Lung (tissue), 11 donors: ENCODE measurements at regions not wholly inside any gene's neighbourhood (a gene's known extent, or its start where the extent isn't known, plus 50 kb on each side); places are given as distances from the start of the nearest gene placed in this dataset.
A peak's percentile ranks its signal among the peaks of the same experiment; 100 is the strongest.

Experiments used
- ATAC-seq: fragments of 200-7000 bp; cut with Tn5 transposase; one replicate; pipeline ENCODE4 v1.9.1; 2020; ENCODE audit warnings: moderate number of reproducible peaks; ENCODE audit not compliant: insufficient read depth, low FRiP score
- DNase-seq, 3 donors: peaks; one replicate each; pipeline ENCODE4 v3.0.0-alpha.2; 2013 to 2017
- H3K27ac ChIP-seq, 2 donors: one replicate each; pipeline ENCODE4 v1.5.1; 2013; ENCODE audit warnings: mild to moderate bottlenecking in 2 of 2, moderate library complexity in 2 of 2, control low read depth in 1 of 2, inconsistent platforms in 1 of 2, low read depth in 1 of 2, low read length in 1 of 2
- H3K27me3 ChIP-seq, 3 donors: one replicate each; pipeline ENCODE4 v1.5.1; 2013; ENCODE audit warnings: low read length in 2 of 3; ENCODE audit not compliant: control insufficient read depth in 3 of 3, insufficient read depth in 3 of 3
- H3K36me3 ChIP-seq, 4 donors: one replicate each; pipeline ENCODE4 v1.5.1; 2013; ENCODE audit warnings: low read length in 4 of 4, mild to moderate bottlenecking in 1 of 4, moderate library complexity in 1 of 4; ENCODE audit not compliant: control insufficient read depth in 4 of 4, insufficient read depth in 4 of 4
- H3K4me1 ChIP-seq, 5 donors: one replicate each; pipeline ENCODE4 v1.5.1; 2013; ENCODE audit warnings: low read length in 5 of 5, mild to moderate bottlenecking in 2 of 5, moderate library complexity in 1 of 5; ENCODE audit not compliant: control insufficient read depth in 5 of 5, insufficient read depth in 5 of 5
- H3K4me3 ChIP-seq: one replicate; pipeline ENCODE4 v1.5.1; 2013; ENCODE audit warnings: mild to moderate bottlenecking, control low read depth, moderate library complexity
- H3K9ac ChIP-seq, 2 donors: one replicate each; pipeline ENCODE4 v1.5.1; 2013; ENCODE audit warnings: low read length in 2 of 2, control low read depth in 1 of 2; ENCODE audit not compliant: insufficient read depth in 1 of 2
- H3K9me3 ChIP-seq, 4 donors: one replicate each; pipeline ENCODE4 v1.5.1; 2013; ENCODE audit warnings: low read length in 3 of 4, mild to moderate bottlenecking in 1 of 4, moderate library complexity in 1 of 4; ENCODE audit not compliant: control insufficient read depth in 4 of 4, insufficient read depth in 3 of 4
- CTCF ChIP-seq: IDR thresholded peaks from 2 replicates; pipeline ENCODE4 v1.5.1; 2012; ENCODE audit warnings: mild to moderate bottlenecking; ENCODE audit errors: control extremely low read depth, extremely low read depth
- WGBS, 2 donors: extraction: QIAGEN DNeasy Blood & Tissue Kit; methylation state at CpG; one replicate each; pipeline ENCODE4 v1.1.7; 2013; 5-methylcytosine and 5-hydroxymethylcytosine counted together
- donor health status: control.
- donor health status: control.
- donor health status: Bipolar disorder and iron deficiency.
- donor health status: healthy.
- donor health status: DM: yes; HTN: yes; CAD: no.

- no peak overlapping the region for H3K4me3 ChIP-seq
- no peak overlapping the region for H3K27ac ChIP-seq
- no peak for ATAC-seq
- no peaks in the 10 kb centered on the region for H3K27me3 ChIP-seq
- peak in 1 of 3 donors; percentile 35 for DNase-seq
- peaks cover 0 to 3% (median 0%) of the 10 kb centered on the region in 5 donors for H3K4me1 ChIP-seq
- no peak for TF ChIP-seq CTCF
- 77 to 91% methylated on average over 7 of the region's 7 CpGs for WGBS, 2 donors
- H3K36me3 ChIP-seq: no peaks in the 10 kb centered on the region
- no peak overlapping the region for H3K9ac ChIP-seq
- H3K9me3 ChIP-seq: peaks cover 0 to 4% (median 3%) of the 10 kb centered on the region in 4 donors
Measured at GRCh38 chr3:193928354-193929209, 207.4 kb upstream of the HES1 start.

- Histone ChIP-seq H3K27ac (no peak overlapping the region), H3K27me3 (no peaks in the 10 kb centered on the region), H3K9me3 (peaks cover 0 to 2% (median 0%) of the 10 kb centered on the region in 4 donors), H3K4me1 (peaks cover 0 to 3% (median 0%) of the 10 kb centered on the region in 5 donors), H3K9ac (no peak overlapping the region), H3K36me3 (no peaks in the 10 kb centered on the region), H3K4me3 (no peak overlapping the region)
- ATAC-seq (no peak), DNase-seq (peak in 1 of 3 donors; percentile 47)
- no peak for TF ChIP-seq CTCF
- WGBS, 2 donors: 77 to 88% methylated on average over 5 of the region's 5 CpGs
Measured at GRCh38 chr3:193929373-193929772, 206.6 kb upstream of the HES1 start.

GRCh38 chr3:193929921-193930646 lies 205.9 kb upstream of the HES1 start:
- no peak for TF ChIP-seq CTCF
- no peaks in the 10 kb centered on the region for H3K36me3 ChIP-seq
- no peak overlapping the region for H3K4me3 ChIP-seq
- DNase-seq (peak in 2 of 3 donors; percentile 59 to 61), ATAC-seq (no peak)
- WGBS, 2 donors: 79 to 81% methylated on average over 7 of the region's 7 CpGs
- peaks cover 0 to 3% (median 0%) of the 10 kb centered on the region in 5 donors for H3K4me1 ChIP-seq
- H3K9me3 ChIP-seq: no peaks in the 10 kb centered on the region
- no peaks in the 10 kb centered on the region for H3K27me3 ChIP-seq
- H3K27ac ChIP-seq: no peak overlapping the region
- H3K9ac ChIP-seq: no peak overlapping the region
